Glutamatergic neuron (in vitro differentiated cells): ENCODE measurements at regions not wholly inside any gene's neighbourhood (a gene's known extent, or its start where the extent isn't known, plus 50 kb on each side); places are given as distances from the start of the nearest gene placed in this dataset.

Experiments used
- DNase-seq: peaks from one replicate; pipeline ENCODE4 v3.0.0; 2022
- H3K27ac Mint-ChIP-seq: one replicate; pipeline ENCODE4 v1.8.0; 2020; ENCODE audit warnings: mild to moderate bottlenecking, mixed read lengths, inconsistent platforms; ENCODE audit not compliant: unreplicated experiment
- H3K27me3 Mint-ChIP-seq: one replicate; pipeline ENCODE4 v1.8.0; 2020; ENCODE audit warnings: mild to moderate bottlenecking, moderate library complexity, mixed read lengths, inconsistent platforms; ENCODE audit not compliant: unreplicated experiment
- H3K36me3 Mint-ChIP-seq: one replicate; pipeline ENCODE4 v1.8.0; 2020; ENCODE audit warnings: mild to moderate bottlenecking, mixed read lengths, inconsistent platforms; ENCODE audit not compliant: unreplicated experiment
- H3K4me1 Mint-ChIP-seq: one replicate; pipeline ENCODE4 v1.8.0; 2020; ENCODE audit warnings: mild to moderate bottlenecking, low read depth, mixed read lengths, inconsistent platforms; ENCODE audit not compliant: unreplicated experiment
- H3K4me3 Mint-ChIP-seq: one replicate; pipeline ENCODE4 v1.8.0; 2020; ENCODE audit warnings: mild to moderate bottlenecking, mixed read lengths, inconsistent platforms; ENCODE audit not compliant: unreplicated experiment
- H3K9me3 Mint-ChIP-seq: one replicate; pipeline ENCODE4 v1.8.0; 2020; ENCODE audit warnings: mild to moderate bottlenecking, moderate library complexity, mixed read lengths, inconsistent platforms; ENCODE audit not compliant: unreplicated experiment
- CTCF ChIP-seq: fragments of 200-600 bp; sonication (generic); IDR thresholded peaks from one replicate; pipeline ENCODE4 v1.5.0; 2021; ENCODE audit not compliant: partially characterized antibody, unreplicated experiment

GRCh38 chr3:80788914-80789313, 972.5 kb downstream of the GBE1 start:
- H3K4me3 Mint-ChIP-seq: no peak overlapping the region
- H3K36me3 Mint-ChIP-seq: no peaks in the 10 kb centered on the region
- DNase-seq: no peak
- no peaks in the 10 kb centered on the region for H3K9me3 Mint-ChIP-seq
- no peaks in the 10 kb centered on the region for H3K4me1 Mint-ChIP-seq
- H3K27ac Mint-ChIP-seq: no peak overlapping the region
- no peaks in the 10 kb centered on the region for H3K27me3 Mint-ChIP-seq
- TF ChIP-seq CTCF: no peak

DNA sequence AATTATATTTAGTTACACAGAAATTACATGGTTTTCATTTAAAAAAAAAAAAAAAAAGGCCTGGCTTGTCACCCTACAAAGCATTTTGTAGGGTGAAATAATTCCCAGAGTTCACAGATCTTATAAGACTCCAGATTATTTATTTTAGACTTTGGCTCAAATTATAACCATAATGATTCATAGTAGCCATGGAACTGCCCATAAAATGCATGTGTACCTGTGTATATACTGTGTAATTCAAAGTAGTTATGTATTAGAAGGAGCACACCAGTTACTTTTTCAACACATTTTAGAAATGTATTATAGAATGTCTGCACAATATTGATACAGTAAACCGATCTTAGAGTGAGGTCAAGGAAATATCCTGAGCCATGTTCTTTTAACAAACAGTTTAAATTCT, 975.6 kb downstream of the GBE1 start:
- Mint-ChIP-seq H3K4me3 (no peak overlapping the region), H3K27ac (no peak overlapping the region)
- TF ChIP-seq CTCF: no peak

GRCh38 chr3:80785475-80785874, 976.0 kb downstream of the GBE1 start:
- no peaks in the 10 kb centered on the region for H3K27me3 Mint-ChIP-seq
- no peaks in the 10 kb centered on the region for H3K9me3 Mint-ChIP-seq
- no peaks in the 10 kb centered on the region for H3K36me3 Mint-ChIP-seq
- H3K4me3 Mint-ChIP-seq: no peak overlapping the region
- no peaks in the 10 kb centered on the region for H3K4me1 Mint-ChIP-seq
- no peak overlapping the region for H3K27ac Mint-ChIP-seq
- DNase-seq: no peak
- no peak for TF ChIP-seq CTCF

More for the DNA sequence above, 975.6 kb downstream of the GBE1 start:
- Mint-ChIP-seq H3K27me3 (no peaks in the 10 kb centered on the region), H3K4me1 (no peaks in the 10 kb centered on the region), H3K9me3 (no peaks in the 10 kb centered on the region), H3K36me3 (no peaks in the 10 kb centered on the region)
- no peak for DNase-seq

DNA sequence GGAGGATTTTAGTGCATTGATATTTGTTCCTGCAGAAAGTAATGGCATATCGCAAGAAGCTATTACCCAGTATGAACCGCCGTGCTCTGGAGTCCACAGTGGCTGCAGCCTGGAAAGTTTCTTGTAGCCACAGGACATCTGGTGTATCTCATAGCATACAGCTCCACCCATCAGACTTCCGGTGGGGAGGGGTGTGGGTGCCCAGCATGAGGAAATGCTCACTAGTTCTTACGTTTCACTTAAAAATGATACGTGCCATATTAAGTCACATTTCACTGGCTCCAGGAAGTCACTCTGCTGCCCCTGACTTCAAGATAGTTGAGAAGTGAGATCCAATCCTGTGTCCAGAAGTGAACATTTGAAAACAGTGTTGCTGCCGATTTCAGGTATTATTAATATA, 990.4 kb downstream of the GBE1 start:
- H3K4me1 Mint-ChIP-seq: no peaks in the 10 kb centered on the region
- H3K9me3 Mint-ChIP-seq: peaks cover 6% of the 10 kb centered on the region
- peak overlapping the region; percentile 88 for H3K4me3 Mint-ChIP-seq
- no peaks in the 10 kb centered on the region for H3K36me3 Mint-ChIP-seq
- peak overlapping the region; percentile 86 for H3K27ac Mint-ChIP-seq
- no peak for DNase-seq
- H3K27me3 Mint-ChIP-seq: peaks cover 2% of the 10 kb centered on the region
- no peak for TF ChIP-seq CTCF

GRCh38 chr3:80770106-80771074, 991.1 kb downstream of the GBE1 start:
- Mint-ChIP-seq H3K4me3 (peak overlapping the region; percentile 88), H3K9me3 (peaks cover 6% of the 10 kb centered on the region), H3K36me3 (no peaks in the 10 kb centered on the region), H3K27ac (peak overlapping the region; percentile 86), H3K4me1 (no peaks in the 10 kb centered on the region), H3K27me3 (peaks cover 2% of the 10 kb centered on the region)
- TF ChIP-seq CTCF: no peak
- DNase-seq: peak; percentile 20
